OCI-LY3 (cell line): ENCODE measurements at regions not wholly inside any gene's neighbourhood (a gene's known extent, or its start where the extent isn't known, plus 50 kb on each side); places are given as distances from the start of the nearest gene placed in this dataset.

Experiments
- H2AFZ ChIP-seq: fragments of 200-600, 300-600 bp; shearing (Covaris generic); 2 replicates; pipeline ENCODE4 v1.6.0; 2014; ENCODE audit warnings: antibody characterized with exemption, low read depth, low read length
- H3K27ac ChIP-seq: fragments of 200-600, 300-600 bp; sonication (generic); 2 replicates; pipeline ENCODE4 v1.5.1; 2014; ENCODE audit warnings: mild to moderate bottlenecking, low read length, moderate library complexity, mixed read lengths
- H3K27me3 ChIP-seq: fragments of 200-600, 300-600 bp; sonication (generic); 2 replicates; pipeline ENCODE4 v1.6.1; 2014; ENCODE audit warnings: low read depth, low read length, mixed read lengths
- H3K36me3 ChIP-seq: fragments of 200-600, 300-600 bp; sonication (generic); replicated peaks from 2 replicates; pipeline ENCODE3; 2014; ENCODE audit warnings: low read depth, low read length, mixed read lengths
- H3K4me1 ChIP-seq: fragments of 300-600, 200-600 bp; sonication (generic); 2 replicates; pipeline ENCODE4 v1.6.1; 2014; ENCODE audit warnings: low read length, mixed read lengths
- H3K4me2 ChIP-seq: fragments of 200-600, 300-600 bp; sonication (generic); 2 replicates; pipeline ENCODE4 v1.6.1; 2014; ENCODE audit warnings: low read length, mixed read lengths
- H3K4me3 ChIP-seq: fragments of 300-600, 200-600 bp; sonication (generic); 2 replicates; pipeline ENCODE4 v1.5.1; 2014; ENCODE audit warnings: antibody characterized with exemption, mild to moderate bottlenecking, low read length, moderate library complexity
- H3K79me2 ChIP-seq: fragments of 300-600, 200-600 bp; shearing (Covaris generic); 2 replicates; pipeline ENCODE4 v1.6.1; 2014; ENCODE audit warnings: mild to moderate bottlenecking, low read length, mixed read lengths
- H3K9ac ChIP-seq: fragments of 300-600, 200-600 bp; shearing (Covaris generic); 2 replicates; pipeline ENCODE4 v1.6.0; 2014; ENCODE audit warnings: mild to moderate bottlenecking, low read length, moderate library complexity
- H3K9me3 ChIP-seq: fragments of 200-600, 300-600 bp; shearing (Covaris generic); 2 replicates; pipeline ENCODE4 v1.6.1; 2014; ENCODE audit warnings: low read length, mixed read lengths; ENCODE audit not compliant: insufficient read depth
- H4K20me1 ChIP-seq: fragments of 200-600, 300-600 bp; sonication (generic); 2 replicates; pipeline ENCODE4 v1.6.1; 2016; ENCODE audit warnings: low read length, mixed read lengths; ENCODE audit not compliant: insufficient read depth
- EZH2phosphoT487 ChIP-seq: fragments of 200-600 bp; shearing (Covaris generic); IDR thresholded peaks from 2 replicates; pipeline ENCODE4 v1.6.1; 2018; ENCODE audit warnings: antibody characterized with exemption, mixed run types, low read depth
- TF ChIP-seq, protein P1 (sequence below): fragments of 200-600, 300-600 bp; sonication (generic); IDR thresholded peaks from 2 replicates; pipeline ENCODE4 v1.5.1; 2014; ENCODE audit warnings: antibody characterized with exemption, low read length, low read depth

DNA sequence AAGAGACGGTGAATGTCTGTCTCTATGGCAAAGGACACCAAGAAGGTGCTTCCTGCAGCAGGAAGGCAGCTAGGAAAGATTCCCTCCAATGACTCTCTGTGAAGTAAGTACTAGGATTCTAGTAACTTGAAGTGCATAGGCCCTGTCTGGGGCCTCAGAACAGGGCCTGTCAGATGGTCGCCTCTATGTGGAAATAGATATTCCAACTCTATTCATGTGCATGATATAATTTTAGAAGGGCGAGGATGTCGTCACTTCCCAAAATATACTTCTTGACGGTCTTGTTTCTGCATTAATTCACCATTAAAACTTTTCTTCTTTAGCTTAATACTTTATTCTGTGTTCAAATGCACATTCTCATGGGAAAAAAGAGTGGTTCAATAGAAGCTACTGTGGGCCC is 167.0 kb downstream of the TLE3 start:
- no peak overlapping the region for H3K27ac ChIP-seq
- no peak overlapping the region for H3K4me3 ChIP-seq
- no peaks in the 10 kb centered on the region for H3K36me3 ChIP-seq
- no peak for TF ChIP-seq EZH2phosphoT487
- TF ChIP-seq, protein P1, sequence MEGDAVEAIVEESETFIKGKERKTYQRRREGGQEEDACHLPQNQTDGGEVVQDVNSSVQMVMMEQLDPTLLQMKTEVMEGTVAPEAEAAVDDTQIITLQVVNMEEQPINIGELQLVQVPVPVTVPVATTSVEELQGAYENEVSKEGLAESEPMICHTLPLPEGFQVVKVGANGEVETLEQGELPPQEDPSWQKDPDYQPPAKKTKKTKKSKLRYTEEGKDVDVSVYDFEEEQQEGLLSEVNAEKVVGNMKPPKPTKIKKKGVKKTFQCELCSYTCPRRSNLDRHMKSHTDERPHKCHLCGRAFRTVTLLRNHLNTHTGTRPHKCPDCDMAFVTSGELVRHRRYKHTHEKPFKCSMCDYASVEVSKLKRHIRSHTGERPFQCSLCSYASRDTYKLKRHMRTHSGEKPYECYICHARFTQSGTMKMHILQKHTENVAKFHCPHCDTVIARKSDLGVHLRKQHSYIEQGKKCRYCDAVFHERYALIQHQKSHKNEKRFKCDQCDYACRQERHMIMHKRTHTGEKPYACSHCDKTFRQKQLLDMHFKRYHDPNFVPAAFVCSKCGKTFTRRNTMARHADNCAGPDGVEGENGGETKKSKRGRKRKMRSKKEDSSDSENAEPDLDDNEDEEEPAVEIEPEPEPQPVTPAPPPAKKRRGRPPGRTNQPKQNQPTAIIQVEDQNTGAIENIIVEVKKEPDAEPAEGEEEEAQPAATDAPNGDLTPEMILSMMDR: no peak
- H2AFZ ChIP-seq: no peak overlapping the region
- H3K9ac ChIP-seq: no peak overlapping the region
- no peaks in the 10 kb centered on the region for H3K9me3 ChIP-seq
- H3K4me1 ChIP-seq: no peaks in the 10 kb centered on the region
- no peaks in the 10 kb centered on the region for H3K79me2 ChIP-seq
- no peaks in the 10 kb centered on the region for H4K20me1 ChIP-seq
- H3K4me2 ChIP-seq: no peak overlapping the region
- peaks cover 36% of the 10 kb centered on the region for H3K27me3 ChIP-seq

DNA sequence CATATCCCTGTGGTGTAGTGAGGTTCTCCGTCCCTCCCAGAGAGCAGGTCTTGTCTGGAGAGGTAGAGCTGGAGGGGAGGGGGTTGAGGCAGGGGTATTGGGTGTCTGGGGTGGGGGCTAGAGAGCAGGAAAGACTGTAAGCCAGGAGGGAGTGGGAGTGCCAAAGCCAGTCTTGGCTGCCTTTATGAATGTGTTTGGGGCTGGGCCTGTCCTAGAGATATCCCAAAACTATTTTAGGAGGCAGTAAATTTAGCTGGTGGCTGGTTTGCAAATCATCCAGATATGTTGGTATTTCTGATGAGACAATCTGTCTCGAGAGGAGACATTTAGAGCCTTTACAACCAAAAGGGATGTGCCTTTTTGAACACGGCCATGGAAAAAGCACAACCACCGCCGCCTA is 166.6 kb downstream of the TLE3 start:
- no peak overlapping the region for H2AFZ ChIP-seq

DNA sequence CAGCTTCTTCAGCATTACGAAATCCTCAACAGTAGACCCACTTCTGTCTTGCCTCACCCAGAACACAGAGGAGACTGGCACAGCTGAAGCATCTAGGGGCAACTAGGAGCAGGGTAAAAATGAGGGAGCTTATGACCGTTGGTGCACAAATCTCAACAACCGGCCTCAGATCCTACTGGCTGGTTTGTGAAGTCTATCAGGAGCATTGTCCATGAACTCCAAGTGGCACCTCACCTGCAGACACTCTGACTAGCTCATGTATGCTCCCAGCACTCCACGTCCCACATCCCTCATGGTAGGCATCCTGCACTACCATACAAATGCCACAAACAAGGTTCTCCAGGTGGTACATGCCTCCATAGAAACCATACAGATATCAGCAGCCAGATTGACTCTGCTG is 163.1 kb downstream of the TLE3 start:
- H3K79me2 ChIP-seq: no peaks in the 10 kb centered on the region
- peaks cover 43% of the 10 kb centered on the region for H3K27me3 ChIP-seq
- TF ChIP-seq, protein P1: no peak
- no peak for TF ChIP-seq EZH2phosphoT487
- H3K27ac ChIP-seq: no peak overlapping the region
- no peaks in the 10 kb centered on the region for H3K4me1 ChIP-seq
- no peaks in the 10 kb centered on the region for H3K36me3 ChIP-seq
- no peak overlapping the region for H3K4me2 ChIP-seq
- no peaks in the 10 kb centered on the region for H3K9me3 ChIP-seq
- H2AFZ ChIP-seq: no peak overlapping the region
- H3K4me3 ChIP-seq: no peak overlapping the region
- H3K9ac ChIP-seq: no peak overlapping the region
- H4K20me1 ChIP-seq: no peaks in the 10 kb centered on the region

More for the DNA sequence above, 166.6 kb downstream of the TLE3 start:
- H3K79me2 ChIP-seq: no peaks in the 10 kb centered on the region
- no peaks in the 10 kb centered on the region for H3K36me3 ChIP-seq
- H3K4me2 ChIP-seq: no peak overlapping the region
- no peak overlapping the region for H3K27ac ChIP-seq
- TF ChIP-seq, protein P1: no peak
- no peak for TF ChIP-seq EZH2phosphoT487
- no peak overlapping the region for H3K9ac ChIP-seq
- no peaks in the 10 kb centered on the region for H4K20me1 ChIP-seq
- H3K4me1 ChIP-seq: no peaks in the 10 kb centered on the region
- H3K9me3 ChIP-seq: no peaks in the 10 kb centered on the region
- no peak overlapping the region for H3K4me3 ChIP-seq
- H3K27me3 ChIP-seq: peaks cover 36% of the 10 kb centered on the region

DNA sequence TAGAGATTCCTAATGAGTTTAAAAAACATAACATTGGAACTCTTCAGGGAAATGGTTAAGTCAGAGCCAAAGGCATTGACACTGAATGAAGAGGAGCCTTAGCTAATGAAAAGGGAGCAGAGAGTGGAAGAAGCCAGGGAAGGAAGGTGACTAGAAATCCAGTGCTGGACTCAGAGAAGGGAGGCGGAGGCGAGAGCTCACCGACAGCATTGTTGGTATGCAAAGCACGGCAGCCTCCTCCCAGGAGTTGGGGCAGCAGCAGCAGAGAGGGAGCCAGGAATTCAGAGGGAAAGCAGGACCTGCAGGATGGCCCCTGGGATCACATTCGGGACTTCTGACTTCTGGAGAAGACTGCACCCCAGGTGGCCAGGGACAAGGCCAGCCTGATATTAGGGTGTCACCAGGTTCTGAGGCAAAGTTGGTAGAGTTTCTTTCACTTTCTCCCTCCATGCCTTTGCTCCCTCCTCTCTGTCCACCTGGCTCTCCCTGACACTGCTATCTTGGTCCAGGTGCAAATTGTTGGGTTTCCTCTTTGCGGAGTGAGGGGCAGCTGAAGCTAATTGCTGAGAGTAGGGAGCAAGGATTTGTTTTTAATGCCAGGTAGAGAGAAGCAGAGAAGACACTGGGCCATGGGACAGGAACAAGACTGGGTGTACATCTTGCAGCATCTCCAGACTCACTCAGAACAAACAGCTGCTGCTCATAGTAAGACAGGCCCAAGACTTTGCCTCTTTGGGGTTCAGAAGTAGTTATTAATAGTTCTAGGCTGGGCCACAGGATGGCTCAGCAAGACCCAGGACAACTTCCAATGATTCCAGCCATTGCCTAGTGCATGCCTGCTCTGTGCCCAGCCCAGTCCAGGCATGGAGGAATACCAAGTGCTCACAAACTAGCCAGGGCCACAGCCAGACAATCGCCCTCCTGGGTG is 157.9 kb downstream of the TLE3 start:
- Histone ChIP-seq H2AFZ (no peak overlapping the region), H3K27ac (no peak overlapping the region), H3K79me2 (no peaks in the 10 kb centered on the region), H3K4me3 (no peak overlapping the region), H3K36me3 (no peaks in the 10 kb centered on the region), H3K9ac (no peak overlapping the region), H3K4me2 (no peak overlapping the region), H3K27me3 (peaks cover 28% of the 10 kb centered on the region), H3K4me1 (no peaks in the 10 kb centered on the region), H3K9me3 (no peaks in the 10 kb centered on the region), H4K20me1 (no peaks in the 10 kb centered on the region)
- TF ChIP-seq, protein P1: no peak
- no peak for TF ChIP-seq EZH2phosphoT487
